LNCAP (cell line): ENCODE measurements at regions not wholly inside any gene's neighbourhood (a gene's known extent, or its start where the extent isn't known, plus 50 kb on each side); places are given as distances from the start of the nearest gene placed in this dataset.

Experiments used
- TF ChIP-seq, protein P1 (sequence below): fragments of 450-650 bp; IDR thresholded peaks from 2 replicates; pipeline ENCODE4 v1.5.1; 2017; ENCODE audit warnings: mild to moderate bottlenecking

DNA sequence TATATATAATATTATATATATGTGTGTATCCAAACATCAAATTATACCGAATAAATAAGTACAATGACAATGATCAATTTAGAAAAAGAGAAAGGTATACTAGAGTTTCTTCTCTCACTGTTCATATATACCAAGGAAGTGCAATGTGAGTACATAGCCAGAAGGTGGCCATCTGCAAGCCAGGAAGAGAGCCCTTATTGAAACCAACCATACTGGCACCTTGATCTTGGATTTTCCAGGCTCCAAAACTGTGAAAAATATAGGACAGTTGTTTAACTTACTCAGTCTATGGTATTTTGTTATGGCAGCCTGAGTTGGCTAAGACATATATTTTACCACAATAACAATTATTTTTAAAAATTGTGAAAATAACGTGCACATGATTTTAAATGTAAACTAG lies 1490.2 kb upstream of the SLC39A10 start:
- TF ChIP-seq, protein P1, sequence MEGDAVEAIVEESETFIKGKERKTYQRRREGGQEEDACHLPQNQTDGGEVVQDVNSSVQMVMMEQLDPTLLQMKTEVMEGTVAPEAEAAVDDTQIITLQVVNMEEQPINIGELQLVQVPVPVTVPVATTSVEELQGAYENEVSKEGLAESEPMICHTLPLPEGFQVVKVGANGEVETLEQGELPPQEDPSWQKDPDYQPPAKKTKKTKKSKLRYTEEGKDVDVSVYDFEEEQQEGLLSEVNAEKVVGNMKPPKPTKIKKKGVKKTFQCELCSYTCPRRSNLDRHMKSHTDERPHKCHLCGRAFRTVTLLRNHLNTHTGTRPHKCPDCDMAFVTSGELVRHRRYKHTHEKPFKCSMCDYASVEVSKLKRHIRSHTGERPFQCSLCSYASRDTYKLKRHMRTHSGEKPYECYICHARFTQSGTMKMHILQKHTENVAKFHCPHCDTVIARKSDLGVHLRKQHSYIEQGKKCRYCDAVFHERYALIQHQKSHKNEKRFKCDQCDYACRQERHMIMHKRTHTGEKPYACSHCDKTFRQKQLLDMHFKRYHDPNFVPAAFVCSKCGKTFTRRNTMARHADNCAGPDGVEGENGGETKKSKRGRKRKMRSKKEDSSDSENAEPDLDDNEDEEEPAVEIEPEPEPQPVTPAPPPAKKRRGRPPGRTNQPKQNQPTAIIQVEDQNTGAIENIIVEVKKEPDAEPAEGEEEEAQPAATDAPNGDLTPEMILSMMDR, result peak; percentile 43; the same call in 1 of the 2 replicates

DNA sequence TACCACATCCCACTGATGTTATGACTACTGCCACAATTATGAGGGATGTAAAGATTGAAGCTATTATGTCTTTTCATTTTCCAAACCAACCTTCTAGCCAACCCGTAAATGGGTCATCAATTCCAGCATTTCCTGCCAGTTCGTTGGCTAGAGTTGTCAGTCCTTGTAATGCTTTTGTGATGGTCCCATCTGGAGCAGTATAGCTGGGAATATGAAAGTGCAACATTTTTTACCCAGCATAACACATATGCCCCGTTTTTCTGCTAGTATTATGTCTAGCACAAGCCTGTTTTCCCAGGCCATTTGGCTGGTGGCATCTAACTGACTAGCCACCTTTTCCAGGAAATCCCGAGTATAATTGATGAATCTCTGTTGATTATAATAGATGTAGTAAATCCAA lies 1501.6 kb upstream of the SLC39A10 start:
- TF ChIP-seq, protein P1, result no peak

DNA sequence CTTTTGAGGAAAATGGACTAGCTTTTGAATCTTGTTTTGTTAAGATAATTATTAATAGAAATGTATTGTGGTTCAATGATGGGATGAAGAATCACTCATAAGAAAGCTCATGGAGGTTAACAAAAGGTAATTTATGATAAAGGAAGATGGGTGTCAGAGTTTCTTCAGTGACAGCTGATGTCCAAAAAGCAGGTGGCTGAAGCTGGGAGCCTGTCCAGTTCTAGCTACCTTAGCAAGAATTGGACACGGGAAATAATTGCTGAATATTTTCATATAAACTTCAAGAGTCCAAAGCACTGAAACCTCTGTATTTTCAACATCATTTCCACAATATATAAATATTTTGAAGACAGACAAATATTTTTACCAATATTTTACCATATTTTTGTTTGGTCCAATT lies 1505.8 kb upstream of the SLC39A10 start:
- TF ChIP-seq, protein P1, result no peak

DNA sequence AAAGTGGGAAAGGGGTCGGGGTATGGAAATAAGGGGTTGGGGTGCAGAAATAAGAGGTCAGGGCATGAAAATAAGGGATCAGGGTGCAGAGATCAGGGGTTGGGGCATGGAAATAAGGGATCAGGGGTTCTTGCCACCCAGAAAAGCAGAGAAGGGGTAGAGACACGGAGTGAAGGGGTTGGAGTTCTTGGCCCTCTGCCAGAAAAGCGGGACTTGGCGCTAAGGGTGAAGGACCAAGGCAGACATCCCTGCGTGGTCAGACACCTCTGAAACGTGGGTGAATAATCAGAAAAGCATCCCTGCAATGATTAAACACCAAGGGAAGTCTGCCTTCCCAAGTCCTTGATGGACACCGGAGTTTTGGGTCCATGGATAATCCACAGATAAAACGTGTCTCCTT lies 1521.6 kb upstream of the SLC39A10 start:
- TF ChIP-seq, protein P1, result no peak

DNA sequence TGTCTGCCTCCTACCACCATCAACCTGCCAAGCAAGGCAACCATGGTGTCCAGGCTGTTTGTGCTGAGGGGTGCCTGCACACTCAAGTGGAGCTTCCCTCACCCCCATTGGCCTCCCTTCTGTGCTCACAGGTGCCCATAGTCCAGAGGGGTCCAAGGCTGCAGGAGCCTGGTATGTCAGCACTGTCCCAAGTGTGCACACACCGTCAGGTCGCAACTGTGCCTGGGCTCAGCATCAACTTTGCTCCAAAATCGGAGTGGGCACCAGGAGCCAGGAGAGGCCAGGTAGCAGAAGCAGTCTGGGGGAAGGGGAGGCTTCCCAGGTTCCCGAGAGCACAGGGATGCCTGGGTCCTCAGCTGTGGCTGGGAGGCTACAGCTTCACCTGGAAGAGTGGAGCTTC lies 1528.2 kb upstream of the SLC39A10 start:
- TF ChIP-seq, protein P1, result no peak

DNA sequence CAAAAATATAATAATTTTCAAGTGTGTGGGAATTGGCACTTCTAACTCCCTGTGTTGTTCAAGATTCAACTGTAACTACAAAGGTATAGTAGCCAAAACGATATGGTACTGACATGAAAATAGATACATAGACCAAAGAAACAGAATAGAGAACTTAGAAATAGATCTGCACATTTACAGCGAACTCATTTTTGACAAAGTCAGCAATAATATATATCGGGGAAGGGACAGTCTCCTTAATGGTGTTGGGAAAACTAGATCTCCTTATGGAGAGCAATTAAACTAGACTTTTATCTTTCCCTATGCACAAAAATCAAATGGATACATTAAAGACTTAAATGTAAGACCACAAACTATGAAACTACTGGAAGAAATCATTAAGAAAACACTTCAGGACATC lies 1530.6 kb upstream of the SLC39A10 start:
- TF ChIP-seq, protein P1, result no peak

DNA sequence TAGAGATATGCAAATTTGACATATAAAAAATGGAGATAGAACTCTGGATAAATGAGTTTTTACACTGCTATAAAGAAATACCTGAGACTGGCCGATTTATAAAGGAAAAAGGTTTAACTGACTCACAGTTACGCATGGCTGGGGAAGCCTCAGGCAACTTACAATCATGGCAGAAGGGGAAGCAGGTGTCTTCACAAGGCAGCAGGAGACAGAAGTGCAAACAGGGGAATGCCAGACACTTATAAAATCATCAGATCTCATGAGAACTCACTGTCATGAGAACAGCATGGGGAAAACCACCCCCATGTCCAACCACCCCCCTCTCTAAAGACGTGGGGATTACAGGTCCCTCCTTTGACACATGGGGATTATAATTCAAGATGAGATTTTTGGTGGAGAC lies 1540.2 kb upstream of the SLC39A10 start:
- TF ChIP-seq, protein P1, result no peak

DNA sequence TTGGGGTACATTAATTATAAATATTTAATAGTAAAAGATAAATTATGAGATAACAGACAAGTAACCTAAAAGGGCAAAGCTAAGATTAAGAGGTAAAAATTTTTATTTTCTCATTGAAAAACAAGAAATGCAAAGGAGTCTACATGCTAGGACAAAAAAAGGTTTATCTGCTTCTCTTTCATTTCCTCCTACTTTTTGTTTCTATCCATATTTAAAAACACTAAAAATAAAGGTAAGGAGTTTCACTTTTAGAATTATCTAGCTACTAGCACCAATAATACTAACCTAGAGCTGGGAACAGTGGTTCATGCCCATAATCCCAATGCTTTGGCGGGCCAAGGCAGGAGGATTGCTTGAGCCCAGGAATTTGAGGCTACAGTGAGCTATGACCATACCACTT lies 1551.7 kb upstream of the SLC39A10 start:
- TF ChIP-seq, protein P1, result no peak
